GM18861 (cell line): ENCODE measurements at regions not wholly inside any gene's neighbourhood (a gene's known extent, or its start where the extent isn't known, plus 50 kb on each side); places are given as distances from the start of the nearest gene placed in this dataset.

Source experiments
- ATAC-seq: cut with Tn5 transposase; IDR thresholded peaks from one replicate; pipeline ENCODE4 v1.9.1; 2021; ENCODE audit not compliant: unreplicated experiment

DNA sequence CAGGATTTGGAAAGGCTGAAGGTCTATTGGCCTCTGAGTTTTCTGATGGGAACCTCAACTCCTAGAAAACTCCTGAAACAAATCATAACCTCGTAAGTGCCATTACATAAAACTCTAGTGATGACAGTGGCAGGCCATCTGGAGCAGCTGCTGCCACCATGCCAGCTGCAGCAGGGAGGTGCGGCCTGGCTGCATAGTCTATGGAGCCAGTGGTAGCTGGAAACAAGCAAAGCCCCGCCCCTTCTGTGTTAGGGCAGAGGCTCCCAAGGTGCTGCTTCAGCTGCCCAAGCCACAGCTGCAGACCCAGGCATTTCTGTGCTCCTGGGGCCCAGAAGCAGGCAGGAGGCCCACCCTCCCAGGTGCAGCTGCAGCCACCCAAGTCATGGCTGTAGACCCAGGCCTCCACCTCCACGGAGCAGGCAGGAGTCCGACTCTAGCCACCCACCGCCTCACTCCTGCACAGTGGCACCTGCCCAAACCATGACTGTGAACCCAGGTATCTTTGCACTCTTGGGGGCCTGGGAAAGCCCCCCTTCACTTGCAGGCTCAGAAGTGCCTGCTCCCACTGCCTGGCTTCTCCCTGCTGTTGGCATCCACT lies 254.1 kb upstream of the KCNJ16 start:
- ATAC-seq: no peak

DNA sequence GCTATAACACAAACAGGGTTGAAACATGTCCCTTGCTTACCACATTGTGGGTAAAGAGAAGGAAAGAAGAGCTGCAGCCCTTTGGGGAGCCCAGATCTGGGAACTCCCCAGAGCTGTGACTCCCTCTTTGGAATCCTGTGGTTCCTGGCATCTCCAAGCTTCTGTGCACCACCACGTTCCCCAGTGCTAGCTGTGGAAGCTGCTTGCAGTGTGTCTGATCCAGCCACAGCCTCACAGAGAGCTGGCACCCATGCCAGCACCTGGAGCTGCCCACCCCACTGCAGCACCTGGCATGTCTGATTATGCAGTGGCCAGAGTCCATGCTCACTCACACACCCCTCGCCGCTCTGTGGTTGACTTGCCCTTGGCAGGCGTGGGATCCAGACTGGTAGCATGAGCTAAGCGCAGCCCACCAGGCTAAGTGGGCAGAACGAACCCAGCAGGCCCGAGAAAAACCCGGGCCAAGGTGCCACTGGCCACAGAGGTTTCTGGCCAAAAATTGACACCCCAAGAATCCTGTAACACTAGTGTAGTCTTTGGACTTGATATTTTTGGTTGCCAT lies 252.6 kb upstream of the KCNJ16 start:
- no peak for ATAC-seq

DNA sequence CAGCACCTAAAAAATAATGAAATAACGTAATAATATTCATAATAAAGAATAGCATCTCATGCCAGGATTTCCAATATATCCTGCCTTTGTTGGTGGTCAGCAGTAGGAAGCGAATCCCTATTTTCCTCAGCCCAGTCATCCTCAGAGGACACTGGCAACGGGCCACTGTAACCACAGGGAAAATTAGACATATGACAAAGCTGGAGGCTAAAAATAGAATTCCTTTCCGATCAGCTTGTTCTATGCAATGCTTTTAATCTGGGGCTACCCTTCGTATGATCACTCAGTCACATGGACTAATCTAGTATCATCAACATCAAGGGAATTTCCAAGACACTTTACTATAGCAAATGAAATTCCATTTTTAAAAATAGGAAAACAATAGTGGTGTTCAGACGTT lies 246.9 kb upstream of the KCNJ16 start:
- ATAC-seq: no peak

DNA sequence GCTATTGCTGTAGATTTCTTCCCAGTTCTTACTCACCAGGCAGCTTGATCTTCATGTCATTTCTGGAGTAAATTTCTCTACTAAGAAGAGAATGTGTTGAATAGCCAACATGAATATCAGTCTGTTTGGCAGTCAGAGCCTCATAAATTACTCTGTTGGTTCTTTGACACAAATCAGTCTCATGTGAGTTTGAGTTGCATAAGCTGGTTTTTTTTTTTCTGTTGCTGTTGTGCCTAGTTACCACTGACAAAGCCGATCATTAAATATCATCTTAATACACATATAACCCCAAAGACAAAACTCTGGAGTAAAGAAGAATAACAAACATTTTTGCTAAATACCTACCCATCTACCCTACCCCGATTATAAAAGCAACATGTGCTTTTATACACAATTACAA lies 240.5 kb upstream of the KCNJ16 start:
- no peak for ATAC-seq

GRCh38 chr17:69851736-69852135 lies 223.3 kb upstream of the KCNJ16 start:
- ATAC-seq: no peak

DNA sequence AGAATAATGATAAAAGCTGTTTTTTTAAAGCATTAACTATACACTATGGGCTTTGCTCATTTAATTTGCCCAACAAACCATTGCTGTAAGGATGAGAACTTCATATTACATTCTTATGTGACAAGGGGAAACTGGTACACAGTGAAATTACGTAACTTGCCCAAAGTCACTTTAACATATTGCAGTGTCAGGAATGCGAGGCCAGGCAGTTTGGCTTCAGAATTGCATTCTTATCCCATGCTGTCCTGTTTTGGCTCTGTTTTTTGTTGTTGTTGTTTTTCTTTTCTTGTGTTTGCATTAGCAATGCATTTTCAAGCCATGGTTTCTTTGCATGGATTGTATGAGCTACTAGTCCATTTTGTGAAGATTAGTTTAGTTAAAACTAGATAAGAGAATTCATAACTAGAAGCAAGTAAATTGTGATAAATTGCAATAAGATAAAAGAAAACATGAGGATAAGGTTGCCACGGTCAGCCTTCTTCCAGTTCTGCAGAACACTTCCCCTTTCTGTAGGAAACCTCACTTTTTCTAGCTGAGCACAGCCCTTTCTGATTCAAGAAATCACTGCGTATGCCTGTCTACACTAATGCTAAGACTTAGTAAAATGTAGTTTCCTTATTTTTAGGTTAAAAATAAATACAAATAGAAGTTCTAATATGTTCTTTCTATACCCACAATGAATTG lies 221.3 kb upstream of the KCNJ16 start:
- ATAC-seq: no peak

- no peak for ATAC-seq
Observed at GRCh38 chr17:69854225-69854780, 220.7 kb upstream of the KCNJ16 start.

DNA sequence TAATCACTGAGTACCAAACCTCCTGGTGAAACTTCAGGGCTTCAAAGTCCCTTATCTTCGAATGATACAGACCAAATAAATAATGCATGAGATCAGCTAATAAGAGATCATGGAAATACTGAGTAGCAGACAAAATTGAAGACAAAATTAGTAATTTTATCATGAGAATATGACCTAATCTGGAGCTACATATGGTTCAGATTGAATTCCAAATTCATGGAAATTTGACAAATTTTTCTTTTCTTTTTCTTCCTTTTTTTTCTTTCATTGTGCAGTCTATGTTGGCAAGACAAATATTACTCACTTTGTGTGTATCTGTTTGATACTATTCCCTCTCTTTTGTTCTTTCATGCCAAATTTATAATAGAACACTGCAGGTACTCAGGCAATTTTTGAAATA lies 218.1 kb upstream of the KCNJ16 start:
- ATAC-seq: no peak

- no peak for ATAC-seq
Observed at GRCh38 chr17:69857412-69857835, 217.6 kb upstream of the KCNJ16 start.

GRCh38 chr17:69858460-69858859 lies 216.6 kb upstream of the KCNJ16 start:
- no peak for ATAC-seq

GRCh38 chr17:69860142-69860680 lies 214.8 kb upstream of the KCNJ16 start:
- ATAC-seq: no peak

DNA sequence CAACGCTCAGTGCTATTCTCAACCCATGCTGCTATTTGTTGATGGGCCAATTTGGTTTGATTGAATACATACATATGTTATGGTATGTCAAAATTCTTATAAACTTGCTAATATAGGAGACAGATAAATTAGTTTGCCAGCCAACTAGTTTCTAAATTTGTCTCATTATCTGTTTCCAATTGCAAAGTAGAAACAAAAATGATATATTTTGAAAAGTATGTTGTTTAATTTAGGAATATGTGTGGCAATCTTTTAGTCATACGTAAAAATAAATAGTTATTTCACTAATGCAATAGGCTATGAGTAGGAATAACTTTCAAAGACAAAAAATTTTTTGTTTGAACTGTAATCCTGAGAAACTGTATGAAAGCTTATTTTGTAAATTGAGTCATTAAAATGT lies 210.6 kb upstream of the KCNJ16 start:
- no peak for ATAC-seq

GRCh38 chr17:69869667-69870066 lies 205.4 kb upstream of the KCNJ16 start:
- ATAC-seq: peak; percentile 81

- ATAC-seq: peak; percentile 50
Observed at GRCh38 chr17:69870091-69870530, 204.9 kb upstream of the KCNJ16 start.

- no peak for ATAC-seq
Observed at GRCh38 chr17:69870751-69871199, 204.2 kb upstream of the KCNJ16 start.

GRCh38 chr17:69871318-69871717 lies 203.7 kb upstream of the KCNJ16 start:
- no peak for ATAC-seq

- ATAC-seq: no peak
Observed at GRCh38 chr17:69872675-69873262, 202.3 kb upstream of the KCNJ16 start.

- no peak for ATAC-seq
Observed at GRCh38 chr17:69874175-69874670, 200.8 kb upstream of the KCNJ16 start.

- no peak for ATAC-seq
Observed at GRCh38 chr17:69876757-69877156, 198.3 kb upstream of the KCNJ16 start.

GRCh38 chr17:69878661-69879060 lies 196.4 kb upstream of the KCNJ16 start:
- no peak for ATAC-seq

DNA sequence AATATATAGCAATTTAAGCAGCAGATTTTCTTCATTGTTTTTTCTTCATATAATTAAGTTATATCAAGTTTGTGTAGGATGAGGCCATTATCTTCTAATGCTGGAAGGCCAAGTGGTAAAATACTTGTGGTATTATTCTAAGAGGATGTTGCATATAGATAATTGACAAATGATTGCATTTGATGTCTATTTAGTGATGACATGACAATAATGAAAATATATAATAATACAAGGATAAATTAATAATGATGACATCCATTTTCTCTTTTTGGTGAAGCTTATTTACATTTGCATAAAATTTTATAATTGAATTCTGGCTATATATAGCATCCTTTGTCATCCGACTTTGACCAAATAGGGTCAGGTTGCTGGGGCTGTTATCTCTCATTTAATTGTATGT lies 195.4 kb upstream of the KCNJ16 start:
- no peak for ATAC-seq
